LoVo (cell line): ENCODE measurements at regions not wholly inside any gene's neighbourhood (a gene's known extent, or its start where the extent isn't known, plus 50 kb on each side); places are given as distances from the start of the nearest gene placed in this dataset.
"Not testable (repeated sequence)": the region's sequence is repeated elsewhere in the genome, so short reads cannot be mapped to it uniquely, and the experiment has no call there.

Source experiments
- DNase-seq: peaks from one replicate; pipeline ENCODE4 v3.0.0-alpha.2; 2016; ENCODE audit warnings: low spot score

- DNase-seq = no peak
Measured at GRCh38 chr17:52546493-52546892, 388.0 kb upstream of the CA10 start.

- DNase-seq = no peak
Measured at GRCh38 chr17:52537421-52537820, 378.9 kb upstream of the CA10 start.

GRCh38 chr17:52536489-52536888, 378.0 kb upstream of the CA10 start:
- DNase-seq = no peak

- no peak for DNase-seq
Measured at GRCh38 chr17:52532373-52532772, 373.9 kb upstream of the CA10 start.

- DNase-seq = no peak
Measured at GRCh38 chr17:52524096-52524637, 365.7 kb upstream of the CA10 start.

GRCh38 chr17:52517176-52517575, 358.7 kb upstream of the CA10 start:
- DNase-seq = no peak

- no peak for DNase-seq
Measured at GRCh38 chr17:52515927-52516326, 357.4 kb upstream of the CA10 start.

- DNase-seq = no peak
Measured at GRCh38 chr17:52505601-52506000, 347.1 kb upstream of the CA10 start.

GRCh38 chr17:52504081-52504480, 345.6 kb upstream of the CA10 start:
- DNase-seq = no peak

GRCh38 chr17:52495646-52496045, 337.1 kb upstream of the CA10 start:
- no peak for DNase-seq

GRCh38 chr17:52482271-52482670, 323.8 kb upstream of the CA10 start:
- DNase-seq = no peak

GRCh38 chr17:52477824-52478699, 319.5 kb upstream of the CA10 start:
- DNase-seq = no peak

- no peak for DNase-seq
Measured at GRCh38 chr17:52476638-52477313, 318.3 kb upstream of the CA10 start.

GRCh38 chr17:52470553-52470952, 312.0 kb upstream of the CA10 start:
- no peak for DNase-seq

GRCh38 chr17:52465407-52465806, 306.9 kb upstream of the CA10 start:
- no peak for DNase-seq

- DNase-seq = no peak
Measured at GRCh38 chr17:52451294-52451861, 292.9 kb upstream of the CA10 start.

GRCh38 chr17:52442350-52442749, 283.8 kb upstream of the CA10 start:
- no peak for DNase-seq

GRCh38 chr17:52420555-52421078, 262.1 kb upstream of the CA10 start:
- no peak for DNase-seq

GRCh38 chr17:52419229-52419641, 260.7 kb upstream of the CA10 start:
- no peak for DNase-seq

- no peak for DNase-seq
Measured at GRCh38 chr17:52410781-52411180, 252.3 kb upstream of the CA10 start.

GRCh38 chr17:52409222-52409621, 250.7 kb upstream of the CA10 start:
- DNase-seq = not testable (repeated sequence)

- DNase-seq = no peak
Measured at GRCh38 chr17:52395308-52395707, 236.8 kb upstream of the CA10 start.

- no peak for DNase-seq
Measured at GRCh38 chr17:52390422-52390821, 231.9 kb upstream of the CA10 start.
